OCI-LY3 (cell line): ENCODE measurements at regions not wholly inside any gene's neighbourhood (a gene's known extent, or its start where the extent isn't known, plus 50 kb on each side); places are given as distances from the start of the nearest gene placed in this dataset.

Experiments used
- CTCF ChIP-seq: fragments of 200-600, 300-600 bp; sonication (generic); IDR thresholded peaks from 2 replicates; pipeline ENCODE4 v1.5.1; 2014; ENCODE audit warnings: antibody characterized with exemption, low read length, low read depth
- EZH2phosphoT487 ChIP-seq: fragments of 200-600 bp; shearing (Covaris generic); IDR thresholded peaks from 2 replicates; pipeline ENCODE4 v1.6.1; 2018; ENCODE audit warnings: antibody characterized with exemption, mixed run types, low read depth

GRCh38 chr9:23245067-23245466, 581.0 kb downstream of the ELAVL2 start:
- TF ChIP-seq CTCF (no peak), EZH2phosphoT487 (no peak)
